GM03348 (cell line): ENCODE measurements at regions not wholly inside any gene's neighbourhood (a gene's known extent, or its start where the extent isn't known, plus 50 kb on each side); places are given as distances from the start of the nearest gene placed in this dataset.
"Not testable (repeated sequence)": the region's sequence is repeated elsewhere in the genome, so short reads cannot be mapped to it uniquely, and the experiment has no call there.

Source experiments
- DNase-seq: peaks from one replicate; pipeline ENCODE4 v3.0.0; 2012; ENCODE audit warnings: low spot score

DNA sequence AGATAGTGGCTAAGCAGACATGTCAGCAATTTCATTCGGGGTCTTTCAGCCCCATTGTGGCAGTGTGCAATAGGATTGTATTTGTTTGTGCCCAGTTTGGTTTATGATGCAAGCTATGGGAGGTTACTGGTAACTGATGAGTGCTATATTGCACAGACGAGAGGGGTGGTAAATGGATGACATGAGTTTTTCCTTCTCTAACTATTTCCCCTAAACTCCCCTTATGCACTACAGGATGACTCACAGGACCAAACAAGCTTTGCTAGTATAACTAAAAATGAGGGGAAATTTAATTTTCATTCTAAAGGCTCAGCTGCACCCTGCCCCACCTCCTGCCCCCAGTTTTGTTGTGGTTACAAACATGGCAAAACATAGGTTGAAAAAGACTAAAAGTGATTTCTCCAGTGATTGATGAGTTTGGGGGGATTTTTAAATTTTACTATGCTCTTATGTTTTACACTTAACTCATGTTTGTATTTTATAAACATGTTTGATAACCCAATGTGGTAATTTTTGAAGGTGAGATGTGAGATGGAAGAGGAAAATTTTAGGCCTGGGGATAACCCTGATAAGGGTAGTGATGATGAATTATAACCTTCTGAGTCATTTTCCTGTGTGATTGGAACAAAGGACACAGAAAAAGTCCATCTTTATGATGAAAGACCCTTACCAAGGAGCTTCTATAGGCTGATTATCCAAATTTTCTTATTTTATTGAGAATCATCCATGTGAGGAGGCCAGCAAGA lies 60.8 kb upstream of the NAMPT start:
- DNase-seq: no peak

- no peak for DNase-seq
These were observed 60.1 kb upstream of the NAMPT start for GRCh38 chr7:106344861-106345260.

- no peak for DNase-seq
These were observed 59.4 kb upstream of the NAMPT start for GRCh38 chr7:106344211-106344610.

- not testable (repeated sequence) for DNase-seq
These were observed 57.3 kb upstream of the NAMPT start for GRCh38 chr7:106342049-106342448.

DNA sequence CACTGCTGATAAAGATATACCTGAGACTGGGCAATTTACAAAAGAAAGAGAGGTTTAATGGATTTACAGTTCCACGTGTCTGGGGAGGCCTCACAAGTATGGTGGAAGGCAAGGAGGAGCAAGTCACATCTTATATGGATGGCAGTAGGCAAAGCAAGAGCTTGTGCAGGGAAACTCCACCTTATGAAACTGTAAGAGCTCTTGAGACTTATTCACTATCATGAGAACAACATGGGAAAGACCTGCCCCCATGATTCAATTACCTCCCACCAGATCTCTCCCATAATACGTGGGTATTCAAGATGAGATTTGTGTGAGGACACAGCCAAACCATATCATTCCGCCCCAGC lies 55.4 kb upstream of the NAMPT start:
- not testable (repeated sequence) for DNase-seq

GRCh38 chr7:106339513-106340246 lies 54.9 kb upstream of the NAMPT start:
- DNase-seq: no peak

- no peak for DNase-seq
These were observed 53.0 kb upstream of the NAMPT start for GRCh38 chr7:106337754-106338153.

- DNase-seq: no peak
These were observed 51.0 kb upstream of the NAMPT start for GRCh38 chr7:106335814-106336213.
